ENCODE measurements at regions not wholly inside any gene's neighbourhood (a gene's known extent, or its start where the extent isn't known, plus 50 kb on each side); places are given as distances from the start of the nearest gene placed in this dataset.

- TF ChIP-seq, protein P1, sequence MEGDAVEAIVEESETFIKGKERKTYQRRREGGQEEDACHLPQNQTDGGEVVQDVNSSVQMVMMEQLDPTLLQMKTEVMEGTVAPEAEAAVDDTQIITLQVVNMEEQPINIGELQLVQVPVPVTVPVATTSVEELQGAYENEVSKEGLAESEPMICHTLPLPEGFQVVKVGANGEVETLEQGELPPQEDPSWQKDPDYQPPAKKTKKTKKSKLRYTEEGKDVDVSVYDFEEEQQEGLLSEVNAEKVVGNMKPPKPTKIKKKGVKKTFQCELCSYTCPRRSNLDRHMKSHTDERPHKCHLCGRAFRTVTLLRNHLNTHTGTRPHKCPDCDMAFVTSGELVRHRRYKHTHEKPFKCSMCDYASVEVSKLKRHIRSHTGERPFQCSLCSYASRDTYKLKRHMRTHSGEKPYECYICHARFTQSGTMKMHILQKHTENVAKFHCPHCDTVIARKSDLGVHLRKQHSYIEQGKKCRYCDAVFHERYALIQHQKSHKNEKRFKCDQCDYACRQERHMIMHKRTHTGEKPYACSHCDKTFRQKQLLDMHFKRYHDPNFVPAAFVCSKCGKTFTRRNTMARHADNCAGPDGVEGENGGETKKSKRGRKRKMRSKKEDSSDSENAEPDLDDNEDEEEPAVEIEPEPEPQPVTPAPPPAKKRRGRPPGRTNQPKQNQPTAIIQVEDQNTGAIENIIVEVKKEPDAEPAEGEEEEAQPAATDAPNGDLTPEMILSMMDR (IDR thresholded peaks at IDR 0.05; ENCODE audit: insufficient read depth, low read length): no peak
- TF ChIP-seq REST (IDR thresholded peaks at IDR 0.05; ENCODE audit: insufficient replicate concordance, low read depth): no peak
- TF ChIP-seq GABPA (IDR thresholded peaks at IDR 0.05; ENCODE audit: low read depth): no peak
- no peak for TF ChIP-seq SPI1 (IDR thresholded peaks at IDR 0.05; ENCODE audit: borderline replicate concordance, low read depth)
- TF ChIP-seq POLR2AphosphoS5 (IDR thresholded peaks at IDR 0.05; ENCODE audit: low read depth): no peak
- no peak overlapping the region for H3K27ac ChIP-seq (replicated peaks)
- H3K27me3 ChIP-seq (ENCODE audit: insufficient read depth, poor library complexity, severe bottlenecking): no peaks in the 10 kb centered on the region
- H3K4me3 ChIP-seq (replicated peaks; ENCODE audit: insufficient read depth, low read length): no peak overlapping the region
- no peak for DNase-seq (ENCODE audit: low read depth in 1 of 2, low spot score in 1 of 2)
These were observed 839.3 kb downstream of the KCNT2 start for GRCh38 chr1:195768936-195769335.

GRCh38 chr1:195768377-195768776 lies 839.9 kb downstream of the KCNT2 start:
- no peak for TF ChIP-seq REST (IDR thresholded peaks at IDR 0.05; ENCODE audit: insufficient replicate concordance, low read depth)
- TF ChIP-seq POLR2AphosphoS5 (IDR thresholded peaks at IDR 0.05; ENCODE audit: low read depth): no peak
- TF ChIP-seq SPI1 (IDR thresholded peaks at IDR 0.05; ENCODE audit: borderline replicate concordance, low read depth): no peak
- TF ChIP-seq, protein P1 (IDR thresholded peaks at IDR 0.05; ENCODE audit: insufficient read depth, low read length): no peak
- TF ChIP-seq GABPA (IDR thresholded peaks at IDR 0.05; ENCODE audit: low read depth): no peak
- H3K4me3 ChIP-seq (replicated peaks; ENCODE audit: insufficient read depth, low read length): no peak overlapping the region
- H3K27ac ChIP-seq (replicated peaks): no peak overlapping the region
- DNase-seq (ENCODE audit: low read depth in 1 of 2, low spot score in 1 of 2): no peak
- no peaks in the 10 kb centered on the region for H3K27me3 ChIP-seq (ENCODE audit: insufficient read depth, poor library complexity, severe bottlenecking)

DNA sequence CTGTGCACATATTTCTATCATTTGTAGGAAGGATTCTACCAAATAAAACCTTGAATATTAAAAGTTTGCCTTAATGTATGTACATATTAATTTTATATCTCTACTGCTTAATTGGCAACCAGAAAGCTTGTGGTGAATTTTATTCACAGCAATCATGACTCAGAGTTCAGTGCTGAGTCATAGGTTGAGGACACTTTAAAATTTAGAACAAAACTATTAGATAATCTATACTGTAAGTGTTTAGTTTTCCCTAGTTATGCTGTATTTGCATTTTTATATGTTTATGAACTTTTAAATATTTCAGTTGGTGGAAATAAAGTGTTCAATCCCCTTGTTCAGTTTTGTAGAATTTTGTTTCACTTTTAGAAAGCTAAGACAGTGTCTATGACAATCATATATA lies 841.5 kb downstream of the KCNT2 start:
- DNase-seq (ENCODE audit: low read depth in 1 of 2, low spot score in 1 of 2): no peak
- TF ChIP-seq REST (IDR thresholded peaks at IDR 0.05; ENCODE audit: insufficient replicate concordance, low read depth) (no peak), GABPA (IDR thresholded peaks at IDR 0.05; ENCODE audit: low read depth) (no peak), POLR2AphosphoS5 (IDR thresholded peaks at IDR 0.05; ENCODE audit: low read depth) (no peak), SPI1 (IDR thresholded peaks at IDR 0.05; ENCODE audit: borderline replicate concordance, low read depth) (no peak)
- TF ChIP-seq, protein P1 (IDR thresholded peaks at IDR 0.05; ENCODE audit: insufficient read depth, low read length): no peak
- Histone ChIP-seq H3K4me3 (replicated peaks; ENCODE audit: insufficient read depth, low read length) (no peak overlapping the region), H3K27me3 (ENCODE audit: insufficient read depth, poor library complexity, severe bottlenecking) (no peaks in the 10 kb centered on the region), H3K27ac (replicated peaks) (no peak overlapping the region)

All from HL-60 (cell line).